ENCODE measurements at regions not wholly inside any gene's neighbourhood (a gene's known extent, or its start where the extent isn't known, plus 50 kb on each side); places are given as distances from the start of the nearest gene placed in this dataset.

- H3K27ac ChIP-seq (ENCODE audit: low read depth, low read length), result no peak overlapping the region
- TF ChIP-seq CTCF (IDR thresholded peaks at IDR 0.05; ENCODE audit: insufficient read depth, low read length, poor library complexity, severe bottlenecking), result no peak
- no peak for TF ChIP-seq EZH2phosphoT487 (conservative IDR thresholded peaks at IDR 0.05; ENCODE audit: low read length)
- no peaks in the 10 kb centered on the region for H3K79me2 ChIP-seq (ENCODE audit: insufficient read depth, low read length)
- H2AFZ ChIP-seq (ENCODE audit: low read depth, low read length, severe bottlenecking), result no peak overlapping the region
- H3K9me3 ChIP-seq (ENCODE audit: insufficient read depth, low read length), result no peaks in the 10 kb centered on the region
- no peaks in the 10 kb centered on the region for H3K9me2 ChIP-seq (replicated peaks; ENCODE audit: insufficient read depth, low read length)
- no peaks in the 10 kb centered on the region for H3F3A ChIP-seq (ENCODE audit: insufficient read depth)
- no peaks in the 10 kb centered on the region for H3K27me3 ChIP-seq (ENCODE audit: low read length)
- no peaks in the 10 kb centered on the region for H4K20me1 ChIP-seq (ENCODE audit: low read depth, low read length)
- H3K4me3 ChIP-seq (ENCODE audit: insufficient read depth, low read length, poor library complexity, severe bottlenecking), result no peak overlapping the region
- no peaks in the 10 kb centered on the region for H3K36me3 ChIP-seq (ENCODE audit: low read length)
- no peak overlapping the region for H3K9ac ChIP-seq (ENCODE audit: low read length)
- no peak overlapping the region for H3K4me2 ChIP-seq (ENCODE audit: low read depth, low read length, poor library complexity, severe bottlenecking)
These were observed 313.4 kb downstream of the SQOR start for GRCh38 chr15:45948181-45948621.

GRCh38 chr15:45958924-45959323 lies 324.1 kb downstream of the SQOR start:
- H3K9ac ChIP-seq (ENCODE audit: low read length), result no peak overlapping the region
- H3K27ac ChIP-seq (ENCODE audit: low read depth, low read length), result no peak overlapping the region
- H3K27me3 ChIP-seq (ENCODE audit: low read length), result no peaks in the 10 kb centered on the region
- no peak for TF ChIP-seq EZH2phosphoT487 (conservative IDR thresholded peaks at IDR 0.05; ENCODE audit: low read length)
- TF ChIP-seq CTCF (IDR thresholded peaks at IDR 0.05; ENCODE audit: insufficient read depth, low read length, poor library complexity, severe bottlenecking), result no peak
- H3F3A ChIP-seq (ENCODE audit: insufficient read depth), result no peaks in the 10 kb centered on the region
- H3K36me3 ChIP-seq (ENCODE audit: low read length), result no peaks in the 10 kb centered on the region
- H3K9me2 ChIP-seq (replicated peaks; ENCODE audit: insufficient read depth, low read length), result no peaks in the 10 kb centered on the region
- no peaks in the 10 kb centered on the region for H3K79me2 ChIP-seq (ENCODE audit: insufficient read depth, low read length)
- no peak overlapping the region for H2AFZ ChIP-seq (ENCODE audit: low read depth, low read length, severe bottlenecking)
- H3K9me3 ChIP-seq (ENCODE audit: insufficient read depth, low read length), result no peaks in the 10 kb centered on the region
- H4K20me1 ChIP-seq (ENCODE audit: low read depth, low read length), result no peaks in the 10 kb centered on the region
- no peak overlapping the region for H3K4me3 ChIP-seq (ENCODE audit: insufficient read depth, low read length, poor library complexity, severe bottlenecking)
- no peak overlapping the region for H3K4me2 ChIP-seq (ENCODE audit: low read depth, low read length, poor library complexity, severe bottlenecking)

- Histone ChIP-seq H3K27ac (ENCODE audit: low read depth, low read length) (no peak overlapping the region), H3K9me3 (ENCODE audit: insufficient read depth, low read length) (no peaks in the 10 kb centered on the region), H3K36me3 (ENCODE audit: low read length) (no peaks in the 10 kb centered on the region), H3K79me2 (ENCODE audit: insufficient read depth, low read length) (no peaks in the 10 kb centered on the region), H4K20me1 (ENCODE audit: low read depth, low read length) (no peaks in the 10 kb centered on the region), H3K4me2 (ENCODE audit: low read depth, low read length, poor library complexity, severe bottlenecking) (no peak overlapping the region), H3K27me3 (ENCODE audit: low read length) (no peaks in the 10 kb centered on the region), H3K9ac (ENCODE audit: low read length) (no peak overlapping the region), H3K9me2 (replicated peaks; ENCODE audit: insufficient read depth, low read length) (no peaks in the 10 kb centered on the region), H2AFZ (ENCODE audit: low read depth, low read length, severe bottlenecking) (no peak overlapping the region), H3K4me3 (ENCODE audit: insufficient read depth, low read length, poor library complexity, severe bottlenecking) (no peak overlapping the region), H3F3A (ENCODE audit: insufficient read depth) (no peaks in the 10 kb centered on the region)
- TF ChIP-seq EZH2phosphoT487 (conservative IDR thresholded peaks at IDR 0.05; ENCODE audit: low read length) (no peak), CTCF (IDR thresholded peaks at IDR 0.05; ENCODE audit: insufficient read depth, low read length, poor library complexity, severe bottlenecking) (no peak)
These were observed 327.9 kb downstream of the SQOR start for GRCh38 chr15:45962733-45963132.

Measured in SU-DHL-6 (cell line).